ENCODE measurements at regions not wholly inside any gene's neighbourhood (a gene's known extent, or its start where the extent isn't known, plus 50 kb on each side); places are given as distances from the start of the nearest gene placed in this dataset.

GRCh38 chr1:69148731-69149130 lies 419.0 kb upstream of the LRRC7 start:
- no peak for TF ChIP-seq JUND (IDR thresholded peaks at IDR 0.05)
- TF ChIP-seq CTCF (IDR thresholded peaks at IDR 0.05; ENCODE audit: low read depth, low read length, missing input control), result no peak
- TF ChIP-seq GABPA (IDR thresholded peaks at IDR 0.05 in 1 of 2, conservative IDR thresholded peaks at IDR 0.05 in 1 of 2), result no peak
- no peak for TF ChIP-seq YY1 (IDR thresholded peaks at IDR 0.05)
- no peak for TF ChIP-seq MAX (IDR thresholded peaks at IDR 0.05)
- no peak for TF ChIP-seq REST (IDR thresholded peaks at IDR 0.05)
- no peak for TF ChIP-seq TAF1 (conservative IDR thresholded peaks at IDR 0.05)
- no peak for TF ChIP-seq FOXA1 (IDR thresholded peaks at IDR 0.05)
- TF ChIP-seq RXRA (IDR thresholded peaks at IDR 0.05), result no peak
- no peak for TF ChIP-seq NR2F2 (IDR thresholded peaks at IDR 0.05)
- TF ChIP-seq HNF4G (IDR thresholded peaks at IDR 0.05), result no peak
- no peak for TF ChIP-seq ZBTB33 (IDR thresholded peaks at IDR 0.05)
- no peak for TF ChIP-seq RAD21 (IDR thresholded peaks at IDR 0.05)
